ENCODE measurements at regions not wholly inside any gene's neighbourhood (a gene's known extent, or its start where the extent isn't known, plus 50 kb on each side); places are given as distances from the start of the nearest gene placed in this dataset.
A peak's percentile ranks its signal among the peaks of the same experiment; 100 is the strongest.

DNA sequence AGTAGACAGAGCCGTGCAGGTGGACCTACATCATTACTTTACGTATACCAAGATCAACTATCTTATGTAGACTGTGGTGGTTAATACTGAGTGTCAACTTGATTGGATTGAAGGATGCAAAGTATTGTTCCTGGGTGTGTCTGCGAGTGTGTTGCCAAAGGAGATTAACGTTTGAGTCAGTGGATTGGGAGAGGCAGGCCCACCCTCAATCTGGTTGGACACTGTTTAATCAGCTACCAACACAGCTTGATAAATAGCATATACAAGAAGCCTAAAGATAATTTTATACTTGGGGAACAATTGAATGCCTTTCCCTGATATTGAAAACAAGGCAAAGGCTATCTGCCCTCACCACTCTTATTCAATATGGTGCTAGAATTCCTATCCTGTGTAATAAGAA is 604.2 kb upstream of the ZEB2 start:
- TF ChIP-seq CTCF (IDR thresholded peaks at IDR 0.05; ENCODE audit: low read depth, low read length) = no peak

DNA sequence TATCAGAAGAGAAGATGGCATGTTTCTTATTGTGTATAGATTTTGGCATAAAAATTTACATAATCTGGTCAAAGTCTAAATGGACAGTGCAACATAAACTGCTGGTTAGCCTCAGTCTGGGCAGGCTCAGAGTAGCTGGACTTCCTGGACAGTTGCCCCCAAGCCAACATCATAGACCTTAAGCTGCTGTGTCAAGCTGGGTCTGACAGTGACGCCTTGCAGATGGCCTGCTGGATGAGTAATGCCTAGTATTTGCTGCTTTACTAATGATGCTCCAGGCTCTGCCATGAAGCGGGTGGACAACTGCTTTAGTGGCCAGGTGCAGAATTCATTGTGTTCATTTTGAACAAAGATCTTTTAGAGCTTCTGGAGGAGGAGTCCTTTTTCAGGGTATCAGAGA is 603.7 kb upstream of the ZEB2 start:
- Histone ChIP-seq H3K36me3 (no peaks in the 10 kb centered on the region), H3K9me3 (ENCODE audit: low read depth) (no peaks in the 10 kb centered on the region), H3K4me3 (no peak overlapping the region), H3K27me3 (no peaks in the 10 kb centered on the region), H3K27ac (no peak overlapping the region), H3K4me1 (ENCODE audit: low read depth) (no peaks in the 10 kb centered on the region)
- peak; percentile 58 to 63 for DNase-seq (ENCODE audit: low read depth in 1 of 2, low spot score in 1 of 2)
- no peak for TF ChIP-seq CTCF (IDR thresholded peaks at IDR 0.05; ENCODE audit: low read depth, low read length)

More for the DNA sequence above, 604.2 kb upstream of the ZEB2 start:
- H3K36me3 ChIP-seq = no peaks in the 10 kb centered on the region
- H3K27ac ChIP-seq = no peak overlapping the region
- no peaks in the 10 kb centered on the region for H3K4me1 ChIP-seq (ENCODE audit: low read depth)
- H3K9me3 ChIP-seq (ENCODE audit: low read depth) = no peaks in the 10 kb centered on the region
- no peak for DNase-seq (ENCODE audit: low read depth in 1 of 2, low spot score in 1 of 2)
- no peak overlapping the region for H3K4me3 ChIP-seq
- no peaks in the 10 kb centered on the region for H3K27me3 ChIP-seq

- Histone ChIP-seq H3K9me3 (ENCODE audit: low read depth) (no peaks in the 10 kb centered on the region), H3K27me3 (no peaks in the 10 kb centered on the region), H3K4me3 (no peak overlapping the region), H3K27ac (no peak overlapping the region), H3K36me3 (no peaks in the 10 kb centered on the region), H3K4me1 (ENCODE audit: low read depth) (no peaks in the 10 kb centered on the region)
- no peak for TF ChIP-seq CTCF (IDR thresholded peaks at IDR 0.05; ENCODE audit: low read depth, low read length)
- no peak for DNase-seq (ENCODE audit: low read depth in 1 of 2, low spot score in 1 of 2)
Observed at GRCh38 chr2:145119225-145119624, 599.3 kb upstream of the ZEB2 start.

DNA sequence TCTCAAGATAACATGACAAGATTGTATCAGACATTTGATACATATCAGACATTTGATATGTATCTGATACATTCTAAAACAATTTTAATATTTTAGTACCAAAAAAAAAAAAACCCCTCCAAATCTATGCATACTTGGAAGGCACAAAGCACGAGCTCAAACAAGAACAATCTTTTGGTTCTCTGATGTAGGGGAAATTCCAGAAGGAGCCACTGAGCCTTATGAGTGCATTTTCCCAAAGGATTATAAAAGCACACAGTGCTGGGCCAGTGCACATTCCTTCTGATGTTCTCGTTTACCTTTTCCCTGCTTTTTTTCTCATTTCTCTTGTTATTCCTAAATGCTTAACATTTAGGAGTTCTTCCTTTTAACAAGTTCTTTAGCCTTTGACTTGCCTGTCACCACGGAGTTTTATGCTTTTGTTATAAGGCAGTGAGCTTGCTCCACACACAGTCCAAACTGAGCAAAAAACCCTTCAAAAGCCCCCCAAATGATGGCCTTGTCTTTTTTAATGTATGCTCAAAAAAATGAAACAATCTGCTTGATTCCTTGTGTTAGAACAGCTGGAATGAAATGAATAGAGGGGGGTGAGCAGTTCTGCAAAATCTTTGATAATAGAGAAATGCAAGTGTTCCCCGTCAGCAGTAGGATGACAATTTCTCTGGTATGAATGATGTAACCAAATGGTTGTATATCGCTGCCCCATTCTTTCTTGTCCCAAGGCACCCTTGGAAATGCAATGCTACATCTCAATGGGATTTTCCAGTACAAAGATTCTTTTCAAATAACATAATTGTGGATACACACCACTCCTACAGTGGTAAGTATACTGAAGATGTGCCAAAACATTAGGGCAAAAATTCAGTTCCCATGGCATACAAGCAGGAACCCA is 597.2 kb upstream of the ZEB2 start:
- Histone ChIP-seq H3K9me3 (ENCODE audit: low read depth) (no peaks in the 10 kb centered on the region), H3K4me1 (ENCODE audit: low read depth) (no peaks in the 10 kb centered on the region), H3K27ac (no peak overlapping the region), H3K36me3 (no peaks in the 10 kb centered on the region), H3K27me3 (no peaks in the 10 kb centered on the region), H3K4me3 (no peak overlapping the region)
- peak in 1 of 2 donors; percentile 10 for DNase-seq (ENCODE audit: low read depth in 1 of 2, low spot score in 1 of 2)
- no peak for TF ChIP-seq CTCF (IDR thresholded peaks at IDR 0.05; ENCODE audit: low read depth, low read length)

- no peak for DNase-seq (ENCODE audit: low read depth in 1 of 2, low spot score in 1 of 2)
- no peaks in the 10 kb centered on the region for H3K4me1 ChIP-seq (ENCODE audit: low read depth)
- H3K27ac ChIP-seq = no peak overlapping the region
- no peaks in the 10 kb centered on the region for H3K9me3 ChIP-seq (ENCODE audit: low read depth)
- H3K4me3 ChIP-seq = no peak overlapping the region
- no peak for TF ChIP-seq CTCF (IDR thresholded peaks at IDR 0.05; ENCODE audit: low read depth, low read length)
- no peaks in the 10 kb centered on the region for H3K27me3 ChIP-seq
- no peaks in the 10 kb centered on the region for H3K36me3 ChIP-seq
Observed at GRCh38 chr2:145116056-145116455, 596.1 kb upstream of the ZEB2 start.
